ENCODE measurements at regions not wholly inside any gene's neighbourhood (a gene's known extent, or its start where the extent isn't known, plus 50 kb on each side); places are given as distances from the start of the nearest gene placed in this dataset.
"Not testable (repeated sequence)": the region's sequence is repeated elsewhere in the genome, so short reads cannot be mapped to it uniquely, and the experiment has no call there.

DNA sequence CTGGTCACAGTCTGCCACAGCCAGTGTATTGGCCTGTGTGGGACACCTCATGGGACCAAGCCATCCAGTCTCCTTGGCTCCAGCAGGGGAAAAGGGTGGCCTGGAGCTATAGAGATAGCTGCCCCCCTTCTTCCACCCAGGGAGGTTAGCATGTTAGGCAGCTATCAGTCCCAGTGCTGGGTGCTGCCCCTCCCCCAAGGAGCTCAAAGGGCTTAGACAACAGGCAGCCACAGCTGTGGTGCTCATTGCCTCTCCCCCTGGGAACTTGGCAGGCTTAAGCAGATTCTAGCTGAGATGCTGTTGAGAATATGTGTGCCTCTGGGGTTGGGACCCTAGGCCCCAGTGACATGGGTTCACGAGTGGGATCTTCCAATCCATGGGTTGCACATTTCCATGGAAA, 226.0 kb upstream of the PTGER4 start:
- no peak for DNase-seq

DNA sequence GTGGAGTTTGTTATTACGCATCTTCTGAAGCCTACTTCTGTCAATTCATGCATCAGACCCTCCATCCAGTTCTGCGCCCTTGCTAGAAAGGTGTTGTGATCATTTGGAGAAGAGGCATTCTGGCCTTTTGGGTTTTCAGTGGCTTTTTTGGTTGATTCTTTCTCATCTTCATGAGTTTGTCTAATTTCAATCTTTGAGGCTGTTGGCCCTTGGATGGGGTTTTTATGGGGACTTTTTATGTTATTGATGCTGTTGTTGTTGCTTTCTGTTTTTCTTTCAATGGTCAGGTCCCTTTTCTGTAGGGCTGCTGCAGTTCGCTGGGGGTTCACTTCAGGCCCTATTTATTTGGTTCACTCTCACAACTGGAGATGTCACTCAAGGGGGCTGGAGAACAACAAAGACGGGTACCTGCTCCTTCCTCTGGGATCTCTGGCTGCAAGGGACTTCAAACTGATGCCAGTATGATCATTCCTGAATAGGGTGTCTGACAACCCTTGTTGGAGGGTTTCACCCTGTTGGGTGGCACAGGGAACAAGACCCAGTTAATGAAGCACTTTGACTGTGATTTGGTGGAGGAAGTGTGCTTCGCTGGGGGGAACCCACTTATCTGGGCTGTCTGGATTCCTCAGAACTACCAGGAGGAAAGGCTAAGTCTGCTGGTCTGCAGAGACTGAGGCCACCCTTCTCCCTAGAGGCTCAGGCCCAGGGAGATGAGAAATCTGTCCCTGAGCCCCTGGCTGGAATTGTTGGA, 226.7 kb upstream of the PTGER4 start:
- no peak for DNase-seq

DNA sequence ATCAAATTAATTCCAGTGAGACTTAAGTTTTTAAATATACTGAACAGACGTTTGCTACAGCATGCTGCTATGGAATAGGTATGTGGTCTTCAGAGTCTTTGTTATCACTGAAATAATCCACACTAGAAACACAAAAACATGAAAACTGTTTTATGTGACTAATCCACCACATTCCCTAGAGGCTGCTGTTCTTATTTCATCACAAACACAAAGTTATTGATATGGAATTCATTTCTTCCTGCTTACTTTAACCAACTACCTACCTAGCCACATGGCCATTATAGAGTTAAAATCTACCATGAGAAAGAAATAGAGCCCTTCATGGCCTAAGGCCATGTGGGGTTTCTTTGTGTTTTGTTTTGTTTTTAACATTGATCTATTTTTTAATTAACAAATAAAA, 232.3 kb upstream of the PTGER4 start:
- DNase-seq = no peak

DNA sequence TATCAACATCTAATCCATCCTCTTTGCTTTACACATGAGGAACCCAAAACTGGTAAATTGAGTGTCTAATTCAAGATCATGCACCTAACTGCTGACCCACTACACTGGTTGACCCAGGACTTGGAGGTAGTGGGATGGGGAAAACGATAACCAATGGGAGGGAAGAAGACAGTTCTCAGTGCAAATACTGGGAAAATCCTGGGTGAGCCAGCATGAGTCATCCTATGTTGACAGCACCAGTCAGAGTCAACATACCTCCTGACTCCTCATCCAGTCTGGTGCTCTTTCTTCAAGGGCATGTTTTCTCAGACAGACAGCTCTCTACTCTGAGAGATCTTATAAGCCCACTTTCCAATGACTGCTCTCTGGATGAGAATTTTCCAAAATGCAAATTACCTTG, 232.8 kb upstream of the PTGER4 start:
- peak; percentile 54 for DNase-seq

DNA sequence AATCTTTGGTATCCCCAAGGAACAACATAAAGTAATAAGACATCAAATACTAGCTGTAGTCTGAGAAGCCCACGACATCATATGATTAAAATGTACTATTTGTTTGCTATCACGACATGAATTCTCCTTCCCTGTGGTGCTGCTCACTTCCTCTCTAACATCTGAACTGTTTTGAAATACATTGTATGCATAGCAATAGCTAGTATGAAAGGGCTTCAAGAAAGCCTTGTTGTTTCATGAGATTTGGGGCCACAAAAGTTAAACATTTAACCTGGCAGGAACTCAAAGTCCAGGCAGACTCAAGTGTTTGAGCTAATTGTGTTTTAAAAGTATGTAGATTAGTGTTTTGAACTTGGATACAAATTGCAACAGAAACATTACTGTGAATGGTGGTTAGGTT, 237.4 kb upstream of the PTGER4 start:
- DNase-seq = no peak

DNA sequence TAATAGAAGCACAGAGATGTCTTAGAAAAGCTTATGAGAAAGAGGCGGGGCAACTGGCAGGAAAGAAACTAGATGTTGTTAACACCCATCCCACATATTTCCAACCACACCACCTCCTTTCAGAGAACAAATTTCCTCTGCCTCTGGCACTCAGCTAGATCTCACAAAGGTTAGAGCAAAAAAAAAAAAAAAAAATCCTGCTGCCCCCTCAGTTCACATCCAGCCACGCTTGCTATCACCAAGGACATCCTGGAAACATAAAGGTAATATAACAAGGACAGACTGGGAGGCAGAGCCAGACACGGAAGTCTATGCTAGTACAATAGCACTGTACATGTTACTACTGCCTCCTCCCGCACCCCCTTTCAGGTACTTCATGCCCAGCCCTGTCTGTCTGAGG, 238.0 kb upstream of the PTGER4 start:
- no peak for DNase-seq

DNA sequence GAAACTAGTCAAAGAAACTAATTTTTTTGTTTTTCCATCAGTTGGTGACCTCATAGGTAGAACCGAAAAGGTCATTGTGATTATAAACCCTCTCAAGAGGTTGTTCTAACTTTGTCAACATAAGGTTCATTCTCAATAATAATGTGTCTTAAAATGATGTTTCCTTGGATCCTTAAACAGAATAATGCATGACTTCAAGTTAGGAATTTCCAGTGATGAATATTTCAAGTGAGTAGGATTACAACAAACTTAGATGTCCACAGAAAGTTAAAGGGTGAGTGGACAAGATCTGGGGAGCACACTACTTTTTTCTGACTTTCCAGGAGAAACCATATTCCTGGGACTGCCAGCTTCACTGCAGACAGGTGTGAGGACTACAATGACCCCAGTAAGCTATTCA, 239.0 kb upstream of the PTGER4 start:
- no peak for DNase-seq

DNA sequence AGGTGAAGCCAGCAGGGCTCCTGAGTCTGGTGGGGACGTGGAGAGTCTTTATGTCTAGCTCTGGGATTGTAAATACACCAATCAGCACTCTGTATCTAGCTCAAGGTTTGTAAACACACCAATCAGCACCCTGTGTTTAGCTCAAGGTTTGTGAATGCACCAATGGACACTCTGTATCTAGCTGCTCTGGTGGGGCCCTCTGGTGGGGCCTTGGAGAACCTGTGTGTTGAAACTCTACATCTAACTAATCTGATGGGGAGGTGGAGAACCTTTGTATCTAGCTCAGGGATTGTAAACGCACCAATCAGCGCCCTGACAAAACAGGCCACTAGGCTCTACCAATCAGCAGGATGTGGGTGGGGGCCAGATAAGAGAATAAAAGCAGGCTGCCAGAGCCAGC, 240.6 kb upstream of the PTGER4 start:
- DNase-seq = not testable (repeated sequence)

DNA sequence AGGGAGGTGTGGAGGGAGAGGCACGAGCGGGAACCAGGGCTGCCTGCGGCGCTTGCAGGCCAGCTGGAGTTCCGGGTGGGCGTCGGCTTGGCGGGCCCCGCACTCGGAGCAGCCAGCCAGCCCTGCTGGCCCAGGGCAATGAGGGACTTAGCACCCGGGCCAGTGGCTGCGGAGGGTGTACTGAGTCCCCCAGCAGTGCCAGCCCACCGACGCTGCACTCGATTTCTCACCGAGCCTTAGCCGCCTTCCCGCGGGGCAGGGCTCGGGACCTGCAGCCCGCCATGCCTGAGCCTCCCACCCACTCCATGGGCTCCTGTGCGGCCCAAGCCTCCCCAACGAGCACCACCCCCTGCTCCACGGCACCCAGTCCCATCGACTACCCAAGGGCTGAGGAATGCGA, 241.1 kb upstream of the PTGER4 start:
- DNase-seq = not testable (repeated sequence)

DNA sequence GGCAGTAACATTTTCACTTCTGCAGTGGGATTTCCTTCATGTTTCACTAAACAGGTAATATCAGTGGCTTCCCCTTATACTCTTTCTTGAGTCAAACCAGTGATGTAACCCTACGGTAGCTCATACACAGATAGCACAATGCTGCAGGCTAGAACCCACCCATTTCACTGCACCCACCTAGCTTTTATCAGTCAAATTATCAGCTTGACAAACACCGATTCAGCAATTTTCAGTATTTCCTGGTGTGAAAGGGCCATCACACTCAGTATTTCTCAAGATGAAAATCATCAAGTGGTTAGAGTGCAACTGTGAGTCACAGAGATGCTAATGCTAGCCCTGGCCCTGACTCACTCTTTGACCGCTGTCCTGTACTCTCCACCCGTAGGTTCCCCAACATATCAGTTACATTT, 242.3 kb upstream of the PTGER4 start:
- peak; percentile 40 for DNase-seq

DNA sequence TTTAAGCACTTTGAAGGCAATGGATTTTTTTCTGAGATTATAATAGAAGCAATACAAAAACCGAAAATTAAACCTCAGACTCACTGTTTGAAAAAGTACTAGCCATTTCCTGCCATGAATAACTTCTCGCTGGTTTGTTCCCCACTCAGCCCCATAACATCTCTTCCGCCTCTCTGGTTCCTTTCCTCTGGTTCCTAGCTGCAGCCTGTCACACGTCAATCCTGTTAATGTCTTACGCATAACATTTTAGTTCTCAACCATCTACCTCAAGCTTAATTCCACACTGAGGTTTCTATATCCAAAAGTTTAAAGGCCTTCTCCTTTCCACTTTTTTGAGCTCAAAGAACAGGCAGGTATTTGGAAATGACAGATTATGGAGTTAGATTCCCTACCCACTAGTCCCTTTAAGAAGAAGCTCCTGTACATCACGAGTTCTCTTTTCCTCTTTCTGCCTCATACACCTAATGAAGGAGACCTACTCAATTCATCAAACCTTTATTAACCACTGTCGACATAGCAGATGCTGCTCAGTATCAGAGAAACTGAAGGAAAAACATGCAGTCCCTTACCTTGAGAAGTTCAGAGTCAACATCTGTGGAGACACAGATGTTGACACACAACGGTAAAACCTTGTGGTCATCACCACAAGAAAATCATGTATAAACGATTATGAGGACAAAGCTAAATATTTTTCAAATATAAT, 243.0 kb upstream of the PTGER4 start:
- DNase-seq = no peak

DNA sequence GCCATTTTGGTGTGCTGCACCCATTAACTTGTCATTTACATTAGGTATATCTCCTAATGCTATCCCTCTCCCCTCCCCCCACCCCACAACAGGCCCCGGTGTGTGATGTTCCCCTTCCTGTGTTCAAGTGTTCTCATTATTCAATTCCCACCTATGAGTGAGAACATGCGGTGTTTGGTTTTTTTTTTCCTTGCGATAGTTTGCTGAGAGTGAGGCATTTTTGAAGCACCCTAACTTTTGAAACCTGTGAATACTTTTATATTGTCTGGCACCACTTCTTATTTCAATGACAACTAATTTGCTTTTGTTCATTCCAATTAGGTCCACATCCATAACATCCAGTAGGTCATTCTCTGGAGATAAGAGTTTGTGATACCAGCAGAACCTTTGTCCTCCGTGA, 244.0 kb upstream of the PTGER4 start:
- DNase-seq = not testable (repeated sequence)

DNA sequence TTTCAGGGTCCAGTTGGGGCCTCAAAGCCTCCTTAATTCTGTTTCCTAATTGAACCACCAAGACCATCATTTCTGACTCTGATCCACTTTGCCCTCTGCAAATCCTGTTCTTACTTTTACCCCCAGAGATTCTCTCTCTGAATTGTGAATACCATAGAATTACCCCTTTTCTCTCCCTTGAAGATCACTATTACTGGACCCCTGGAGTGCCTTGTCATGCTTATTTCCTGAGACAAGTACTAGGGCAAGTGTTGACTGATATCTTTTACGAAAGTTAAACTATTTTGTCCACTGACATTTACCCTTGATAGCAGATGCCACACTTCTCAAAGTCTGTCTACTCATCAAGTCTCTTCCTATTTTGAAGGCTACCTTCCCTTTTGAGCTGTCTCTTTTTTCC, 246.9 kb upstream of the PTGER4 start:
- no peak for DNase-seq

DNA sequence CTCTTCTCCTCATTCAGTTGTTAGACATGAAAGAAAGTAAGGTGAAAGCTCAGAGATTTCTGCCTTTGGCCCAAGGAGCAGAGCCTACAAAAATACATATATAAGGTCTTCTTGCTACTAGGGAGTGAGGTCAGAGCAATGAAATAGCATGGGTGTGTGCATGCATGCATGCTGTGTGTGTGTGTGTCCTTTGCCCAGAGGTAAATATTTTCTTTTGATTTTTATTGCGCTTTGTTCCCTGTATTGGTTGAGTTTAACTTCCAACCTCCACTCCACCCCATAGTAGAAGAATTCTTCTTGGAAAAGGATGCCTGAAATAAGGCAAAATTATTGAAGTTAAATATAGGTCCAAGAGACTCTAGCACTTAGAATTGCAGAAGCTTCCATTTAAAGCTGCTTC, 248.0 kb upstream of the PTGER4 start:
- no peak for DNase-seq

DNA sequence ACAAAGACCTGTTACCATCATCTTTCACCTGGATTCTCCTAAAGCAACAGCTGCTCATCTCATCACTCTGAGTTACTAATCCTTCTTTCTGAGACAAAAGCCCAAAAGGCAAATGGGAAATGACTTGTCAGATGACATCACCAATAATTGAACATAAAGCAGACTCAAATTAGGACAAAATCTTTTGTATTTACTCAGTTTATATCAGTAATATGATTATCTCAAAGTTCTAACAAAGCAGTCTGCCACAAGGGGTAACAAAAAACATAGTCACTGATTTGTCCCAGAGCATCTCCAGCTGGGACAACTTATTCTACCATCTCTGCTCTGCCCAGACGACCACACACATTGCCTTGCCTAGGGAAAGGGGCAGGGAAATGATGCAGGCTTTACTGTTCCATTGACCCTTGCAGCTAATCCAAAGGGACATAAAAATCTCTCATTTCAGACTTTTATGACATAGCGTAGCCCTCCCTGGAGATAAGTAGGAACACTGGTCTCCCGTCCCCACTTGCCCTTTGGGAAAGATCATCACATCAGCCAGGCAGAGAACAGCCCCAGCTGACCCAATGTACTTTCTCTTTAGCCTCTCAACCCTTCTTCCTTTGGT, 249.5 kb upstream of the PTGER4 start:
- DNase-seq = no peak

DNA sequence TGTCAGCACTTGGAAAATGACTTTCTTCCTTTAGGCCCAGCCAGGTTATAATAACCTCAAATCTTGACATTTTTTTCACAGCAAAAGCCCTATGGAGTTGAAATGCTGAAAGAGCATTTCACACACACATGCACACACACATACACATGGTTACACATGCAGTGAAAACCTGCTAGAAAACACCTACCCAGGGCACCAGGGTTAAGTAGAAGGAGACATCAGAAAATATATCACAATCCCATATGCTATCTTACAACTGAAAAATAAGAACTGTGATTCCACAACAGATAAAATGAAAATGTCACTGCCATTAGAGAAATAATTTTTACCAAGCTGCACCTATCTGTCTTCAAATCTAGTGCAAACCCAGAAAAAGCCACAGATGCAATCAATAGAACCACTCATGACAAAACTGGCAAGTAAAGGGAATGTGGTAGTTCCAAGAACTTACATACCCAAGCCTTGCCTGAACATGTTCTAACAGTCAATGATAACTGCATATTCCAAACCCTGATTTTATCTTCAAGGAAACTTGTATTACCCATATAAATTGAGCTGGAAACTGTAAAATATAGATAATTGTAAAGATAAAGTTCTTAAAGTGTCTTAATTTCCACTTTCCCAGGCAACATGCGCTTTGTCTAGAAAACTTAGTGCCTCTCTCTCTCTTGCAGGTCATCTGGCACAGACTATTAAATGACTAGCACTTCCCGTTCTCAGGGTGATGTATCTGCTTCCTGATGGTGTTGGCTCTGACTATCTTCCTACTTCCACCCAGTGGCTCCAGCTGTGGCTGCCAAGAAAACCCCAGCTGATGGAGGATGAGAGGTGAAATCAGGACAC, 250.2 kb upstream of the PTGER4 start:
- DNase-seq = peak; percentile 12

DNA sequence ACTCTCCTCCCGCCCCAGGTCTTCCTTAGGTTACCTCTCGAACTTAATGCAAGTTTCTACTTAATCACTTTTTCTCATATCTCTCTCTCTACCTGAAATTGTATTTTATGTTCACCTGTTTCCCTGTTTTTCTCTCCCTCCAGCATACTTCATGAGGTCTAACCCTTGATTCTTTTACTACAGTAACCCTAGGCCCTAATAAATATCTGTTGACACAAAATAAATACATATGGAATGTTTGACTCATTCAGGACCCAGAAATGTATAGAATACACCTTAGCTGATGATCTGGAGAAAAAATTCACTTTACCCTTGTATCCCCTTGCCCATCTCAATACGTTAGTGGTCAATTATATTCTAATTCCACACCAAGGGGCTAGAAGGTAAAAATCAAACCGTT, 250.9 kb upstream of the PTGER4 start:
- DNase-seq = no peak

DNA sequence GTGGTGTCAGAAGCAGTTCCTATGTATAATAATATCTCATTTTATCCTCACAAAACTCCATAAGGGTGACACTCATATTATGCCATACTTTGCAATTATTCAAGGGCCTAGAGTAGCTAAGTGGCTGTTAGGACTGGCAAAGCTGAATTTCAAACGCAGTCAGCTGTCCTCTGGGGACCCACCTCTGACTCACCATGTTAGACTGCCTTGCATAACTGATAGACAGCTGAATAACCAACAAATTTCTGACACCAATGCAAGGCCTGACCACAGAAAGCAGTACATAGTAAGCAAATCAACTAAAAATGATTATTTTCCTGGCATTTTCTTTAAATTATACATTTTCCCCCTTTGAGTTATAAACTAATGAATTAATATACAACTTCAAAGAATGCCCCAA, 251.6 kb upstream of the PTGER4 start:
- peak; percentile 65 for DNase-seq

DNA sequence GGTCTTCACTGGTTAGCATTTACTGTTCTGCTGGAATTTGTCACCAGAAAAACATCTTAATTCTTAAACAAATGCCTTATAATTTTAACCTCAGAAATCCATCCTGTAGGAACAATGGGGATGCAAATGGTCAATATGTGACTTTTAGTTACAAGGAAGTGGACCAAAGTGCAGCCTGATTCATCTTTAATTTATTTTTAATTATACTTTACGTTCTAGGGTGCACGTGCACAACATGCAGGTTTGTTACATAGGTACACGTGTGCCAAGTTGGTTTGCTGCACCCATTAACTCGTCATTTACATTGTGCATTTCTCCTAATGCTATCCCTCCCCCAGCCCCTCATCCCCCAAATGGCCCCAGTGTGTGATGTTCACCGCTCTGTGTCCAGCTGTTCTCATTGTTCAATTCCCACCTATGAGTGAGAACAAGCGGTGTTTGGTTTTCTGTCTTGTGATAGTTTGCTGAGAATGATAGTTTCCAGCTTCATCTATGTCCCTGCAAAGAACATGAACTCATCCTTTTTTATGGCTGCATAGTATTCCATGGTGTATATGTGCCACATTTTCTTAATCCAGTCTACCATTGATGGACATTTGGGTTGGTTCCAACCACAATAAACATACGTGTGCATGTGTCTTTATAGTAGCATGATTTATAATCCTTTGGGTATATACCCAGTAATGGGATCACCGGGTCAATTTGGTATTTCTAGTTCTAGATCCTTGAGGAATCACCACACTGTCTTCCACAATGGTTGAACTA, 262.5 kb upstream of the PTGER4 start:
- DNase-seq = not testable (repeated sequence)

DNA sequence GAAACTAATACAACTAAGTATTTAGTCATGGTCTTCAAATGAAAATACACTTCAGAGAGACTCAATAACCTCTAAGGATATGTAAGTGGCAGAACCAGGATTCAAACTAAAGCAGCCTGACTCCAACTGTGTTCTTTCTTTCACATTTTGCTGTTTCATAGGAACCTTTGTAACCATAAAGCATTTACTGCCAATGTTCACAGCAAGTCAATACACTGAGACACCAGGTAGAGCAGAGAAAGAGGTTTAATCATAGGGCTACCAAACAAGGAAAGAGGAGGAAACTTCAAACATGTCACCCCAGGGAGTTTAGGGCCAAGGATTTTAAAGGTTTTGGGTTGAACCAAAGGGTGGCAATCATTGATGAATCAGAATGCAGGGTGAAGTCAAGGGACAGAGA, 263.1 kb upstream of the PTGER4 start:
- no peak for DNase-seq

DNA sequence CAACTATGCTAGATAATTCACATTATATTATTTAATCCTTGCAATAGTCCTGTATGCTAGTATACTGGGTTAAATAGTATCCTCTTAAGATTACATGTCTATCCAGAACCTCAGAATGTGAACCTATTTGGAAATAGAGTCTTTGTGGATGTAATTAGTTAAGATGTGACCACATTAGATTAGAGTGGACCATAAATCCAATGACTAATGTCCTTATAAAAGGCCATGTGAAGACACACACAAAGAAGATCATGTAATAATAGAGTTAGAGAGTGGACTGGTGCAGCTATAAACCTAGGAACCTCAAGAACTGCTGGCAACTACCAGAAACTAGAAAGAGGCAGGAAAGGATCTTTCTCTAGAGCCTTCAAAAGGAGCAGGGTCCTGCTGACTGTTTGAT, 263.6 kb upstream of the PTGER4 start:
- DNase-seq = no peak

DNA sequence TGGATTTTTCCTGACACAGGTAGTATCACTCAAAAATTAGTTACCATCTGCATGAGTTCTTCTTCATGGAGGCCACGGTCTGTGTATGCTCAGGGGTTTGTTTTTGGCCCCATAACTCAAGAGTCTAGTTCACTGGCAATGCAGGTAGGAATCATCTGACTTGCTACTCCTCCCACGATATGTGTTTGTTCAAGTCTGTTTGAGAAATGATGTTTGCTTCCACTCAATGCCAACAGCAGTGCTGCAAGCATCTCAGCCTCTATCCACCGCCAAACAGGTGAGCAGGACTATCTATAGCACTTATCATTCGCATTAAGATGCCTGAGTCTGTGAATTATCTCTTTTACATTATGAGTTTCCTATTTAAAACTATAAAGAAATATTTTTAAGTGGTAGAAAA, 264.8 kb upstream of the PTGER4 start:
- DNase-seq = no peak

Data from fibroblast of skin of abdomen (primary cell).